Keratinocyte (primary cell): ENCODE measurements at regions not wholly inside any gene's neighbourhood (a gene's known extent, or its start where the extent isn't known, plus 50 kb on each side); places are given as distances from the start of the nearest gene placed in this dataset.
"Not testable (repeated sequence)": the region's sequence is repeated elsewhere in the genome, so short reads cannot be mapped to it uniquely, and the experiment has no call there.

ENCODE experiments used
- DNase-seq: peaks from one replicate; pipeline ENCODE4 v3.0.0-alpha.2; 2011; ENCODE audit warnings: low read depth, missing footprints, low spot score
- FAIRE-seq: peaks from 2 replicates; lab custom pipeline; 2011; peaks lifted over from hg19 to GRCh38; lab: Jason Lieb, UNC
- H2AFZ ChIP-seq: 2 replicates; pipeline ENCODE4 v1.6.0; 2012; ENCODE audit warnings: low read length, control low read depth, inconsistent platforms; ENCODE audit not compliant: control insufficient read depth
- H3K27ac ChIP-seq: 2 replicates; pipeline ENCODE4 v1.5.1; 2011; ENCODE audit warnings: low read length; ENCODE audit not compliant: control insufficient read depth, insufficient read depth
- H3K27me3 ChIP-seq: 3 replicates; pipeline ENCODE4 v1.6.0; 2011; ENCODE audit warnings: low read length; ENCODE audit not compliant: control insufficient read depth, insufficient read depth; ENCODE audit errors: extremely low read depth
- H3K36me3 ChIP-seq, 2 experiments: 2 replicates in 1 of 2; 3 replicates in 1 of 2; pipeline ENCODE4 v1.5.1; 2011; ENCODE audit warnings: low read length in 2 of 2, mild to moderate bottlenecking in 1 of 2; ENCODE audit not compliant: control insufficient read depth in 2 of 2, insufficient read depth in 2 of 2; ENCODE audit errors: extremely low read depth in 1 of 2
- H3K4me1 ChIP-seq: 3 replicates; pipeline ENCODE4 v1.5.1; 2011; ENCODE audit warnings: low read length; ENCODE audit not compliant: control insufficient read depth, insufficient read depth; ENCODE audit errors: extremely low read depth
- H3K4me2 ChIP-seq: 3 replicates; pipeline ENCODE4 v1.6.0; 2011; ENCODE audit warnings: low read depth, low read length; ENCODE audit not compliant: control insufficient read depth, insufficient read depth; ENCODE audit errors: extremely low read depth
- H3K4me3 ChIP-seq, 3 experiments: fragments of 200-600 bp in 1 of 3; sonication (generic) in 1 of 3; 2 replicates in 2 of 3; 3 replicates in 1 of 3; pipeline ENCODE4 v1.5.1; 2011 to 2016; ENCODE audit warnings: low read length in 3 of 3, mild to moderate bottlenecking in 3 of 3, control low read depth in 2 of 3, inconsistent platforms in 1 of 3, low read depth in 1 of 3, mixed read lengths in 1 of 3, mixed run types in 1 of 3, moderate library complexity in 1 of 3; ENCODE audit not compliant: control insufficient read depth in 2 of 3, insufficient read depth in 2 of 3; ENCODE audit errors: extremely low read depth in 1 of 3
- H3K79me2 ChIP-seq: 2 replicates; pipeline ENCODE4 v1.6.0; 2012; ENCODE audit warnings: low read length; ENCODE audit not compliant: control insufficient read depth, insufficient read depth
- H3K9ac ChIP-seq: 3 replicates; pipeline ENCODE4 v1.6.0; 2011; ENCODE audit warnings: low read length; ENCODE audit not compliant: control insufficient read depth, insufficient read depth; ENCODE audit errors: extremely low read depth
- H3K9me1 ChIP-seq: 3 replicates; pipeline ENCODE4 v1.6.0; 2011; ENCODE audit warnings: low read length; ENCODE audit not compliant: control insufficient read depth, insufficient read depth; ENCODE audit errors: extremely low read depth
- H3K9me3 ChIP-seq: 2 replicates; pipeline ENCODE4 v1.5.1; 2012; ENCODE audit warnings: low read depth, low read length; ENCODE audit not compliant: control insufficient read depth
- H4K20me1 ChIP-seq: 3 replicates; pipeline ENCODE4 v1.6.0; 2011; ENCODE audit warnings: low read length; ENCODE audit not compliant: control insufficient read depth, insufficient read depth; ENCODE audit errors: extremely low read depth
- EZH2 ChIP-seq: IDR thresholded peaks from one replicate; pipeline ENCODE4 v1.6.1; 2012; ENCODE audit warnings: inconsistent platforms, mild to moderate bottlenecking, low read length, moderate library complexity
- dilution Hi-C: fragments of 300-500 bp; cut with MboI; formaldehyde crosslinking; loops from one replicate; pipeline ENCODE4 v1.7.0; 2020; ENCODE audit warnings: low sequenced_read_pairs; ENCODE audit not compliant: extremely low pct_ligation_motif_present
- TF ChIP-seq, protein P1 (sequence below), 3 experiments: IDR thresholded peaks in 1 of 3; conservative IDR thresholded peaks in 1 of 3; optimal IDR thresholded peaks in 1 of 3; 2 replicates in 2 of 3; 3 replicates in 1 of 3; pipeline versions ENCODE3 to v1.5.1; 2011; ENCODE audit warnings: low read length in 3 of 3, mild to moderate bottlenecking in 3 of 3, moderate library complexity in 2 of 3, control low read depth in 1 of 3, inconsistent platforms in 1 of 3; ENCODE audit not compliant: insufficient read depth in 2 of 3; ENCODE audit errors: extremely low read depth in 1 of 3

DNA sequence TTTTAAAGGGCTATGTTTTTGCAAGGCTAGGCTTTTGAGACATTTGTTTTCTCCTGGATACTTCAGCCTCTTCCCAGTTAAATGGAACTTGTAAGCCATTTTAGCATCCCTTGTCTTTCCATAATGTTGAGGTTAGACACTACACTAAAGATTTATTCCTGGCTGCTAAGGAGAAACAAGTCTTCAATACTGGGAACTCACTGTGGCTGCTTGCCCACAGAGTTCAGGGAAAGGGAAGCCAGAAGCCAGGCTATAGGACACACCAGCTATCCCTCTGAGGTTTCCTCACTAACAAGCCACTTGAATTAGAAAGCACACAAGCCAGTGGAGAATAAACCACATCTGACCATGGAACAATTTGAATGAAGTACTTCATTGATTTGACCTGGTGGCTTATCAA, 421.7 kb upstream of the CHRM2 start:
- no peak overlapping the region for H3K27ac ChIP-seq
- no peak overlapping the region for H2AFZ ChIP-seq
- no peaks in the 10 kb centered on the region for H4K20me1 ChIP-seq
- no peak overlapping the region for H3K4me3 ChIP-seq
- dilution Hi-C loops: no loop called here
- no peaks in the 10 kb centered on the region for H3K79me2 ChIP-seq
- no peak overlapping the region for H3K4me2 ChIP-seq
- DNase-seq (no peak), FAIRE-seq (no peak)
- TF ChIP-seq EZH2: no peak
- TF ChIP-seq, protein P1, sequence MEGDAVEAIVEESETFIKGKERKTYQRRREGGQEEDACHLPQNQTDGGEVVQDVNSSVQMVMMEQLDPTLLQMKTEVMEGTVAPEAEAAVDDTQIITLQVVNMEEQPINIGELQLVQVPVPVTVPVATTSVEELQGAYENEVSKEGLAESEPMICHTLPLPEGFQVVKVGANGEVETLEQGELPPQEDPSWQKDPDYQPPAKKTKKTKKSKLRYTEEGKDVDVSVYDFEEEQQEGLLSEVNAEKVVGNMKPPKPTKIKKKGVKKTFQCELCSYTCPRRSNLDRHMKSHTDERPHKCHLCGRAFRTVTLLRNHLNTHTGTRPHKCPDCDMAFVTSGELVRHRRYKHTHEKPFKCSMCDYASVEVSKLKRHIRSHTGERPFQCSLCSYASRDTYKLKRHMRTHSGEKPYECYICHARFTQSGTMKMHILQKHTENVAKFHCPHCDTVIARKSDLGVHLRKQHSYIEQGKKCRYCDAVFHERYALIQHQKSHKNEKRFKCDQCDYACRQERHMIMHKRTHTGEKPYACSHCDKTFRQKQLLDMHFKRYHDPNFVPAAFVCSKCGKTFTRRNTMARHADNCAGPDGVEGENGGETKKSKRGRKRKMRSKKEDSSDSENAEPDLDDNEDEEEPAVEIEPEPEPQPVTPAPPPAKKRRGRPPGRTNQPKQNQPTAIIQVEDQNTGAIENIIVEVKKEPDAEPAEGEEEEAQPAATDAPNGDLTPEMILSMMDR (optimal IDR thresholded peaks at IDR 0.05 in 1 of 3, IDR thresholded peaks at IDR 0.05 in 1 of 3, conservative IDR thresholded peaks at IDR 0.05 in 1 of 3; ENCODE audit: extremely low read depth in 1 of 3, insufficient read depth in 2 of 3, low read length in 3 of 3): no peak
- H3K9me3 ChIP-seq: no peaks in the 10 kb centered on the region
- no peaks in the 10 kb centered on the region for H3K9me1 ChIP-seq
- no peak overlapping the region for H3K9ac ChIP-seq
- no peaks in the 10 kb centered on the region for H3K27me3 ChIP-seq
- no peaks in the 10 kb centered on the region for H3K36me3 ChIP-seq
- H3K4me1 ChIP-seq: no peaks in the 10 kb centered on the region

DNA sequence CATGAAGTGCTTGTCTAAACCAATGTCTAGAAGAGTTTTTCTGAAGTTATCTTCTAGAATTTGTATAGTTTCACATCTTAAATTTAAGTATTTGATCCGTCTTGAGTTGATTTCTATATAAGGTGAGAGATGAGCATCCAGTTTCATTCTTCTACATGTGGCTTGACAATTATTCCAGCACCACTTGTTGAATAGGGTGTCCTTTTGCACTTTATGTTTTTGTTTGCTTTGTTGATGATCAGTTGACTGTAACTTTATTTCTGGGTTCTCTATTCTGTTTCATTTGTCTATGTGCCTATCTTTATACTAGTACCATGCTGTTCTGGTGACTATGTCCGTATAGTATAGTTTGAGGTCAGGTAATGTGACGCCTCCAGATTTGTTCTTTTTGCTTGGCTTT, 426.6 kb upstream of the CHRM2 start:
- no peak for FAIRE-seq
- H3K36me3 ChIP-seq: no peaks in the 10 kb centered on the region
- H3K9me1 ChIP-seq: no peaks in the 10 kb centered on the region
- TF ChIP-seq, protein P1 (optimal IDR thresholded peaks at IDR 0.05 in 1 of 3, IDR thresholded peaks at IDR 0.05 in 1 of 3, conservative IDR thresholded peaks at IDR 0.05 in 1 of 3; ENCODE audit: extremely low read depth in 1 of 3, insufficient read depth in 2 of 3, low read length in 3 of 3): no peak
- no peak for TF ChIP-seq EZH2
- dilution Hi-C loops: no loop called here
- H3K27me3 ChIP-seq: no peaks in the 10 kb centered on the region
- H3K27ac ChIP-seq: no peak overlapping the region
- H3K4me3 ChIP-seq: no peak overlapping the region
- no peaks in the 10 kb centered on the region for H4K20me1 ChIP-seq
- no peaks in the 10 kb centered on the region for H3K79me2 ChIP-seq
- no peak for DNase-seq
- H3K9ac ChIP-seq: no peak overlapping the region
- no peaks in the 10 kb centered on the region for H3K9me3 ChIP-seq
- no peak overlapping the region for H3K4me2 ChIP-seq
- H2AFZ ChIP-seq: no peak overlapping the region
- no peaks in the 10 kb centered on the region for H3K4me1 ChIP-seq

DNA sequence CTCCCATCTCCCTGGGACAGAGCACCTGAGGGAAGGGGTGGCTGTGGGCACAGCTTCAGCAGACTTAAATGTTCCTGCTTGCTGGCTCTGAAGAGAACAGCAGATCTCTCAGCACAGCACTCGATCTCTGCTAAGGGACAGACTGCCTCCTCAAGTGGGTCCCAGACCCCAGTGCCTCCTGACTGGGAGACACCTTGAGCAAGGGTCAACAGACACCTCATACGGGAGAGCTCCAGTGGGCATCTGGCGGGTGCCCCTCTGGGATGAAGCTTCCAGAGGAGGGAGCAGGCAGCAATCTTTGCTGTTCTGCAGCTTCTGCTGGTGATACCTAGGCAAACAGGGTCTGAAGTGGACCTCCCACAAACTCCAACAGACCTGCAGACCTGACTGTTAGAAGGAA, 436.7 kb upstream of the CHRM2 start:
- H3K27ac ChIP-seq, H3K4me3 ChIP-seq, H3K79me2 ChIP-seq, H2AFZ ChIP-seq, H3K4me2 ChIP-seq, dilution Hi-C loops, H3K36me3 ChIP-seq, H3K9me1 ChIP-seq, H3K4me1 ChIP-seq, H3K9ac ChIP-seq, DNase-seq, H3K27me3 ChIP-seq, H3K9me3 ChIP-seq, FAIRE-seq, H4K20me1 ChIP-seq: not testable (repeated sequence)
